Prostate gland (tissue), 2 donors: ENCODE measurements at regions not wholly inside any gene's neighbourhood (a gene's known extent, or its start where the extent isn't known, plus 50 kb on each side); places are given as distances from the start of the nearest gene placed in this dataset.

Experiments used
- DNase-seq: peaks from one replicate; pipeline ENCODE4 v3.0.0-alpha.2; 2019; ENCODE audit warnings: low spot score
- H3K27ac ChIP-seq, 2 donors: fragments of 200-600 bp; sonication (generic); 2 replicates each; pipeline ENCODE4 v1.5.1; 2017 to 2019
- H3K27me3 ChIP-seq: fragments of 200-600 bp; sonication (generic); replicated peaks from 2 replicates; pipeline ENCODE4 v1.5.1; 2019; ENCODE audit not compliant: insufficient read depth
- H3K36me3 ChIP-seq, 2 donors: fragments of 200-600 bp; sonication (generic); 1 replicate in 1 of 2; 2 replicates in 1 of 2; pipeline versions ENCODE4 v1.5.1 to v1.8.1; 2017 to 2019
- H3K4me1 ChIP-seq: fragments of 200-600 bp; sonication (generic); replicated peaks from 2 replicates; pipeline ENCODE4 v1.5.1; 2019
- H3K4me3 ChIP-seq, 2 donors: fragments of 200-600 bp; sonication (generic); 2 replicates each; pipeline ENCODE4 v1.5.1; 2017 to 2019
- H3K9me3 ChIP-seq: fragments of 200-600 bp; sonication (generic); 2 replicates; pipeline ENCODE4 v1.5.1; 2017
- CTCF ChIP-seq, 4 experiments: fragments of 200-600 bp in 2 of 4; fragments of 450-650 bp in 2 of 4; sonication (generic) in 2 of 4; IDR thresholded peaks; 1 replicate in 3 of 4; 2 replicates in 1 of 4; pipeline ENCODE4 v1.5.1; 2016 to 2019; ENCODE audit warnings: antibody characterized with exemption in 4 of 4, mild to moderate bottlenecking in 2 of 4, moderate library complexity in 2 of 4
- POLR2A ChIP-seq: fragments of 450-650 bp; IDR thresholded peaks from one replicate; pipeline ENCODE4 v1.6.1; 2016; ENCODE audit warnings: antibody characterized with exemption, mild to moderate bottlenecking
- POLR2AphosphoS5 ChIP-seq: sonication (generic); formaldehyde crosslinking; IDR thresholded peaks from one replicate; pipeline ENCODE4 v1.6.1; 2017; ENCODE audit warnings: antibody characterized with exemption
- WGBS: methylation state at CpG from one replicate; pipeline ENCODE4 v1.1.5; 2018; 5-methylcytosine and 5-hydroxymethylcytosine counted together
- intact Hi-C: fragments of 100-400 bp; cut with DNase I; formaldehyde crosslinking; loops from one replicate; pipeline ENCODE4 v1.14.2; 2022

- H3K4me3 ChIP-seq, result no peak overlapping the region
- no peaks in the 10 kb centered on the region for H3K36me3 ChIP-seq
- TF ChIP-seq POLR2A, result no peak
- no peak for TF ChIP-seq POLR2AphosphoS5
- TF ChIP-seq CTCF (IDR thresholded peaks at IDR 0.05), result no peak
- no peaks in the 10 kb centered on the region for H3K4me1 ChIP-seq
- H3K9me3 ChIP-seq, result no peaks in the 10 kb centered on the region
- intact Hi-C loops, result no loop called here
- H3K27me3 ChIP-seq, result no peaks in the 10 kb centered on the region
- no peak for DNase-seq
- H3K27ac ChIP-seq, result no peak overlapping the region
Measured at GRCh38 chr5:91867799-91868198, 484.7 kb upstream of the ARRDC3 start.

GRCh38 chr5:91865915-91866314 is 482.8 kb upstream of the ARRDC3 start:
- Histone ChIP-seq H3K27ac (no peak overlapping the region), H3K4me3 (no peak overlapping the region), H3K27me3 (no peaks in the 10 kb centered on the region), H3K9me3 (no peaks in the 10 kb centered on the region), H3K4me1 (no peaks in the 10 kb centered on the region), H3K36me3 (no peaks in the 10 kb centered on the region)
- TF ChIP-seq POLR2AphosphoS5, result no peak
- TF ChIP-seq POLR2A, result no peak
- TF ChIP-seq CTCF (IDR thresholded peaks at IDR 0.05), result no peak
- intact Hi-C loops, result no loop called here
- DNase-seq, result no peak

GRCh38 chr5:91864962-91865361 is 481.8 kb upstream of the ARRDC3 start:
- DNase-seq, result no peak
- intact Hi-C loops, result no loop called here
- WGBS, result 3% methylated on average over 1 of the region's 1 CpG
- Histone ChIP-seq H3K4me3 (no peak overlapping the region), H3K36me3 (no peaks in the 10 kb centered on the region), H3K9me3 (no peaks in the 10 kb centered on the region), H3K27me3 (no peaks in the 10 kb centered on the region), H3K27ac (no peak overlapping the region), H3K4me1 (no peaks in the 10 kb centered on the region)
- TF ChIP-seq CTCF (IDR thresholded peaks at IDR 0.05) (no peak), POLR2AphosphoS5 (no peak), POLR2A (no peak)

GRCh38 chr5:91851670-91852069 is 468.6 kb upstream of the ARRDC3 start:
- WGBS, result 85% methylated on average over 2 of the region's 2 CpGs
- intact Hi-C loops, result no loop called here

More at GRCh38 chr5:91851670-91852069, 468.6 kb upstream of the ARRDC3 start:
- Histone ChIP-seq H3K27me3 (no peaks in the 10 kb centered on the region), H3K27ac (no peak overlapping the region), H3K4me1 (no peaks in the 10 kb centered on the region), H3K4me3 (no peak overlapping the region), H3K36me3 (no peaks in the 10 kb centered on the region), H3K9me3 (no peaks in the 10 kb centered on the region)
- DNase-seq, result no peak
- TF ChIP-seq POLR2AphosphoS5 (no peak), POLR2A (no peak), CTCF (IDR thresholded peaks at IDR 0.05) (no peak)
